Lower leg skin (tissue), 3 donors: ENCODE measurements at regions not wholly inside any gene's neighbourhood (a gene's known extent, or its start where the extent isn't known, plus 50 kb on each side); places are given as distances from the start of the nearest gene placed in this dataset.

Experiments
- CTCF ChIP-seq, 3 donors: fragments of 450-650 bp; IDR thresholded peaks; one replicate each; pipeline ENCODE4 v1.5.1; 2016; ENCODE audit warnings: antibody characterized with exemption in 3 of 3, mild to moderate bottlenecking in 3 of 3, moderate library complexity in 2 of 3
- POLR2A ChIP-seq, 2 donors: fragments of 450-650 bp; IDR thresholded peaks; one replicate each; pipeline ENCODE4 v1.6.1; 2016 to 2017; ENCODE audit warnings: antibody characterized with exemption in 2 of 2, mild to moderate bottlenecking in 1 of 2, moderate library complexity in 1 of 2

GRCh38 chr11:71198823-71199165 lies 53.6 kb downstream of the SHANK2 start:
- TF ChIP-seq CTCF (IDR thresholded peaks at IDR 0.05): no peak
- TF ChIP-seq POLR2A (IDR thresholded peaks at IDR 0.05): no peak
